ENCODE measurements at regions not wholly inside any gene's neighbourhood (a gene's known extent, or its start where the extent isn't known, plus 50 kb on each side); places are given as distances from the start of the nearest gene placed in this dataset.

DNA sequence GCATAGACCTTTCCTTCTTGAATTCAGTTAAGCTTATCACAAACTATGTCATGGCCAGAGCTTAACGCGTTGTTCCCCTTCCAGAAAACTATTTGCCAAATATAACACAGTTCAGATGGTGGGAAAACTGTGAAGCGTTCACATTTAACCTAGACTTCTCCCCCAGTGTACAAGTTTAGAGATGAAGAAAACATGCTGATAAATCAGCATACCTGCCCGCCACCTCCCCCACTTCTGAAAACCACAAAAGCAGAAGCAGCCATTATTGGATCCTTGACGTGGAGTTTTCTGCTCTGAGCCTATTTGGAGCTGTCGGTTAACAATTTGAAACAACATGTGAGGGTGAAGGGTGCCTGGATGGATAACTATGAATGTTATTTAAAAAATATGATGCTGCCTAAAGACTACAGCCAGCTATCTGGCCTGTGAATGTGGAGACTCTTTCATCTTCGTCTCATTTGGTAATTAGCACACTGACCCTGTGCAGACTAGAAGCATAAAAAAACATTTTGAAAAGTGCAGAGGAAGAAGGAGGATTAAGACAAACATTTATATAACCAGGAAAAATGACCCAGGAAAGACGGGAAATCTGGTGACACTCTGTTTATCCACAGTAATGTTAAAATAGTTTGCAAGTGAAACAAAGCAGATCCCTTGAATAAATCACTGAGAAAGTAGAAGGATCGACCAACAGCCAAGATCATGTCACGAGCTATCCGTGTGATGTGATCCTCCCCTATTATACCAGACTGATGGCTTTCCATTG lies 408.2 kb downstream of the AEBP2 start:
- TF ChIP-seq, protein P1, sequence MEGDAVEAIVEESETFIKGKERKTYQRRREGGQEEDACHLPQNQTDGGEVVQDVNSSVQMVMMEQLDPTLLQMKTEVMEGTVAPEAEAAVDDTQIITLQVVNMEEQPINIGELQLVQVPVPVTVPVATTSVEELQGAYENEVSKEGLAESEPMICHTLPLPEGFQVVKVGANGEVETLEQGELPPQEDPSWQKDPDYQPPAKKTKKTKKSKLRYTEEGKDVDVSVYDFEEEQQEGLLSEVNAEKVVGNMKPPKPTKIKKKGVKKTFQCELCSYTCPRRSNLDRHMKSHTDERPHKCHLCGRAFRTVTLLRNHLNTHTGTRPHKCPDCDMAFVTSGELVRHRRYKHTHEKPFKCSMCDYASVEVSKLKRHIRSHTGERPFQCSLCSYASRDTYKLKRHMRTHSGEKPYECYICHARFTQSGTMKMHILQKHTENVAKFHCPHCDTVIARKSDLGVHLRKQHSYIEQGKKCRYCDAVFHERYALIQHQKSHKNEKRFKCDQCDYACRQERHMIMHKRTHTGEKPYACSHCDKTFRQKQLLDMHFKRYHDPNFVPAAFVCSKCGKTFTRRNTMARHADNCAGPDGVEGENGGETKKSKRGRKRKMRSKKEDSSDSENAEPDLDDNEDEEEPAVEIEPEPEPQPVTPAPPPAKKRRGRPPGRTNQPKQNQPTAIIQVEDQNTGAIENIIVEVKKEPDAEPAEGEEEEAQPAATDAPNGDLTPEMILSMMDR (IDR thresholded peaks at IDR 0.05), result no peak
- no peak for TF ChIP-seq POLR2A (IDR thresholded peaks at IDR 0.05)
- peak; percentile 86 to 96 (median 94) for TF ChIP-seq POLR2AphosphoS5 (IDR thresholded peaks at IDR 0.05)

Data from sigmoid colon (tissue), 4 donors.